ENCODE measurements at regions not wholly inside any gene's neighbourhood (a gene's known extent, or its start where the extent isn't known, plus 50 kb on each side); places are given as distances from the start of the nearest gene placed in this dataset.
"Not testable (repeated sequence)": the region's sequence is repeated elsewhere in the genome, so short reads cannot be mapped to it uniquely, and the experiment has no call there.

- Mint-ChIP-seq H3K4me3 (no peak overlapping the region), H3K27me3 (no peaks in the 10 kb centered on the region), H3K27ac (no peak overlapping the region), H3K36me3 (no peaks in the 10 kb centered on the region), H3K4me1 (no peaks in the 10 kb centered on the region), H3K9me3 (peaks cover 1 to 26% (median 6%) of the 10 kb centered on the region in 3 donors)
Observed at GRCh38 chr12:90562671-90563070, 392.3 kb downstream of the CCER1 start.

DNA sequence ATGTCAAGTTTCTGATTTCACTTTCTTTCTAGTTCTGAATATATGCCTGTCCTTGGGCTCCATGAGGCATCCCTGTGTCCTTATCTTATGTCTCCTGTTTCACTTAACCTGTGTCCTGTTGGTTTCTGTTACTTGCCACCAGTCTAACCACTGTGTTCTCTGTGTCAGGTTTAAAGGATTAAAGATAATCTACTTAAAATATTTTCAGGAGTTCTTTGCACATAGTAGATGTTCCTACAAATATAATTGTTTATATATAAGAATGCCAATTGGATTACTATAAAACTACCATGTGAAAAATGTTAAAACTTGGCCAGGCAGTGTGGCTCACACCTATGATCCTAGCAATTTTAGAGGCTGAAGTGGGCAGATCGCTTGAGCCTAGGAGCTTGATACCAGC, 406.4 kb downstream of the CCER1 start:
- Mint-ChIP-seq H3K4me1 (no peaks in the 10 kb centered on the region), H3K27me3 (no peaks in the 10 kb centered on the region), H3K4me3 (no peak overlapping the region), H3K27ac (no peak overlapping the region), H3K9me3 (no peaks in the 10 kb centered on the region), H3K36me3 (no peaks in the 10 kb centered on the region)

- no peak overlapping the region for H3K27ac Mint-ChIP-seq
- no peaks in the 10 kb centered on the region for H3K4me1 Mint-ChIP-seq
- H3K9me3 Mint-ChIP-seq = no peaks in the 10 kb centered on the region
- no peak overlapping the region for H3K4me3 Mint-ChIP-seq
- H3K27me3 Mint-ChIP-seq = no peaks in the 10 kb centered on the region
- no peaks in the 10 kb centered on the region for H3K36me3 Mint-ChIP-seq
Observed at GRCh38 chr12:90546511-90546910, 408.5 kb downstream of the CCER1 start.

DNA sequence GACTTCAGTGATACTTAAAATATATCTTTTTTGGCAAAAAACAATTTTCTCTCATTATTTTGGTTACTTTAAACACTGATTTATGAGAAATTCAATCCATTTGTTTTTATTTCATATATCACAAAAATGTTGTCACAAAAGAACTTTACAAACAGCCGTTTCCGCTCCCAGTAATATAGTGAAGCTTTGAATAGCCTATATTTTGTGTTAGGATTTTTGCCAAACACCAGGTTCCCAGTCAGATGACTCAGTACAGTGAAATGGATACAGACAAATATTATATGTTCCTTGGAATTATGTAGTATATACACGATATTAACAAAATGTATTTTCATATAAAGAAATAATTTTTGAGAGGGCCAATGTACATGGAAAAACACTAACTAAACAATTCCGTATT, 411.1 kb downstream of the CCER1 start:
- Mint-ChIP-seq H3K4me3 (no peak overlapping the region), H3K27me3 (no peaks in the 10 kb centered on the region), H3K27ac (no peak overlapping the region), H3K4me1 (no peaks in the 10 kb centered on the region), H3K9me3 (no peaks in the 10 kb centered on the region), H3K36me3 (no peaks in the 10 kb centered on the region)

DNA sequence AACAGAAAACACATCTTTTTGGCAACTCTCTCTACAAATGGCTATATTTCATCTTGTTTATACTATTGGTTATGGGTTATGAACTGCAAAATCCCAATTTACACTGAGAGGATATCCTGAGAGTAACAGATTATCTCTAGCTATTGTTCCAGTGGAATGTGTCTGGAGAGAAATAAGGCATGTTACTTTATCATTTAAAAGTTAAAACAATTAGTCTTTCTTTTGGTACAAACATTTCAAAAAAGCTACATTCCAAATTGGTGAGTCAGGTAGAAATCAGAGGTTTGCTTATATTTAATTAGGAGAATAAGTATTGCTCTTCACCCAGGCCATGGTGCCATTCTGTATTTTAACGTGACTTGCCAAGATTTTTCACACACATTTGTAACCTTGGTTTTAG, 411.6 kb downstream of the CCER1 start:
- Mint-ChIP-seq H3K36me3 (no peaks in the 10 kb centered on the region), H3K4me3 (no peak overlapping the region), H3K4me1 (no peaks in the 10 kb centered on the region), H3K27ac (no peak overlapping the region), H3K9me3 (no peaks in the 10 kb centered on the region), H3K27me3 (no peaks in the 10 kb centered on the region)

DNA sequence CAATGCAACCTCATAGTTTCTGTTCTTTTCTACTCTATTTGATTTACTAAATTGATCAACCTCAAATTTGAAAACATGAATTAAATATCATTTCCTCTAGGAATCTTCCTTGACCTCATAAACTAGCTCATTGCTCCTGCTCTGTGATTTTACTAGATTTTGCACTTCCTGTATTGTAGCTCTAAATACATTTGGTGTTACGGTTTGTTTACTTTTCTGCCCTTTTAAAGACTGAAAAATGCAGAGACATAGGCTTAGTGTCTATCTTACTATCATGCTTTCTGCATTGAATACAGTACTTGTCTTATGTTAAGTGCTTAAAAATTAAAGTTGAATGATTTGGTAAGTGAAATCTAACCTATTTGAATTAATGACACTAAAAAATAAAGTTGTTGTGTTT, 412.1 kb downstream of the CCER1 start:
- H3K4me1 Mint-ChIP-seq, H3K27ac Mint-ChIP-seq, H3K9me3 Mint-ChIP-seq, H3K27me3 Mint-ChIP-seq, H3K36me3 Mint-ChIP-seq, H3K4me3 Mint-ChIP-seq: not testable (repeated sequence)

DNA sequence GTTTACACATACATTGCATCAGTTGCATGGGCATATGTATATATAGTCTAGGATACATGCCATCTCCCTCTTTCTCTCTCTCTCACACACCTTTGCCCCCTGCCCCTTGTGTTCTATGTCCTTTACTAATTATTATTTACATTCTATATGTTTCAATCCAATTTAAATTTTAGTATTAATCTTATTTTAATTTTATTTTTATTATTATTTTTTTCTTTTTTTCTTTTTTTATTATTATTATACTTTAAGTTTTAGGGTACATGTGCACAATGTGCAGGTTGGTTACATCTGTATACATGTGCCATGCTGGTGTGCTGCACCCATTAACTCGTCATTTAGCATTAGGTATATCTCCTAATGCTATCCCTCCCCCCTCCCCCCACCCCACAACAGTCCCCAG, 421.1 kb downstream of the CCER1 start:
- not testable (repeated sequence) for H3K4me3 Mint-ChIP-seq, H3K36me3 Mint-ChIP-seq, H3K27me3 Mint-ChIP-seq, H3K9me3 Mint-ChIP-seq, H3K4me1 Mint-ChIP-seq, H3K27ac Mint-ChIP-seq

GRCh38 chr12:90520002-90520734, 434.8 kb downstream of the CCER1 start:
- H3K27ac Mint-ChIP-seq = no peak overlapping the region
- H3K4me1 Mint-ChIP-seq = peaks cover 6 to 12% (median 6%) of the 10 kb centered on the region in 3 donors
- no peak overlapping the region for H3K4me3 Mint-ChIP-seq
- no peaks in the 10 kb centered on the region for H3K36me3 Mint-ChIP-seq
- H3K9me3 Mint-ChIP-seq = peaks cover 0 to 3% (median under 1%) of the 10 kb centered on the region in 3 donors
- no peaks in the 10 kb centered on the region for H3K27me3 Mint-ChIP-seq

GRCh38 chr12:90519285-90519684, 435.7 kb downstream of the CCER1 start:
- peaks cover 0 to 3% (median 0%) of the 10 kb centered on the region in 3 donors for H3K9me3 Mint-ChIP-seq
- peaks cover 8 to 14% (median 8%) of the 10 kb centered on the region in 3 donors for H3K4me1 Mint-ChIP-seq

GRCh38 chr12:90515199-90516175, 439.5 kb downstream of the CCER1 start:
- no peaks in the 10 kb centered on the region for H3K27me3 Mint-ChIP-seq
- peaks cover 0 to 3% (median 0%) of the 10 kb centered on the region in 3 donors for H3K9me3 Mint-ChIP-seq
- H3K4me1 Mint-ChIP-seq = peaks cover 8 to 14% (median 8%) of the 10 kb centered on the region in 3 donors
- no peak overlapping the region for H3K27ac Mint-ChIP-seq
- peak overlapping the region in 1 of 4 donors; percentile 10 for H3K4me3 Mint-ChIP-seq
- no peaks in the 10 kb centered on the region for H3K36me3 Mint-ChIP-seq

More at GRCh38 chr12:90519285-90519684, 435.7 kb downstream of the CCER1 start:
- Mint-ChIP-seq H3K27ac (no peak overlapping the region), H3K4me3 (no peak overlapping the region), H3K27me3 (no peaks in the 10 kb centered on the region), H3K36me3 (no peaks in the 10 kb centered on the region)

DNA sequence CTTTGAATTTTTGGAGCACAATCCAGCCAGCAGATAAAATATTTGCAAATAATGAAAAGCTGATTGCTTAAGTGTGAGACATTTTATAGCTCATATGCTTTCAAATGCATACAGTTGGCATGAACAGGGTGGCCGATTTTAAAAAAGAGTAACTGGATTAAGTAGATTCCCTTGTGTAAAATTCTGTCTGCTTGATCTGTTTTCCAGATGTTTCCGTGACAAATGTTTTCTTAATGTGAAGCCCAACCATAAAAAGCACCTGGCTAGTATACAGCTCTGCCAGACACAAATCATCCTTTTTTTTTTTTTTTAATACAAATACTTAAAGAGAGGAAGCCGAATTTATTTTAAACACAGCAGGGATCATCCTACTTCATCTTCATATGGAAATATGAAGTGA, 440.7 kb downstream of the CCER1 start:
- Mint-ChIP-seq H3K27ac (no peak overlapping the region), H3K27me3 (no peaks in the 10 kb centered on the region), H3K4me3 (no peak overlapping the region), H3K4me1 (peaks cover 8 to 14% (median 8%) of the 10 kb centered on the region in 3 donors), H3K36me3 (no peaks in the 10 kb centered on the region), H3K9me3 (peaks cover 0 to 3% (median 0%) of the 10 kb centered on the region in 3 donors)

GRCh38 chr12:90512518-90512917, 442.5 kb downstream of the CCER1 start:
- H3K27ac Mint-ChIP-seq = no peak overlapping the region
- no peaks in the 10 kb centered on the region for H3K36me3 Mint-ChIP-seq
- H3K27me3 Mint-ChIP-seq = no peaks in the 10 kb centered on the region
- H3K4me1 Mint-ChIP-seq = peaks cover 6 to 8% (median 8%) of the 10 kb centered on the region in 3 donors
- peaks cover 0 to 3% (median 0%) of the 10 kb centered on the region in 3 donors for H3K9me3 Mint-ChIP-seq
- no peak overlapping the region for H3K4me3 Mint-ChIP-seq

- Mint-ChIP-seq H3K27ac (no peak overlapping the region), H3K4me3 (no peak overlapping the region), H3K27me3 (no peaks in the 10 kb centered on the region), H3K4me1 (peaks cover 6 to 8% (median 8%) of the 10 kb centered on the region in 3 donors), H3K36me3 (no peaks in the 10 kb centered on the region), H3K9me3 (no peaks in the 10 kb centered on the region)
Observed at GRCh38 chr12:90510948-90511347, 444.0 kb downstream of the CCER1 start.

GRCh38 chr12:90504806-90505205, 450.2 kb downstream of the CCER1 start:
- H3K36me3 Mint-ChIP-seq = no peaks in the 10 kb centered on the region
- H3K9me3 Mint-ChIP-seq = peaks cover 0 to 3% (median 0%) of the 10 kb centered on the region in 3 donors
- H3K4me1 Mint-ChIP-seq = no peaks in the 10 kb centered on the region

DNA sequence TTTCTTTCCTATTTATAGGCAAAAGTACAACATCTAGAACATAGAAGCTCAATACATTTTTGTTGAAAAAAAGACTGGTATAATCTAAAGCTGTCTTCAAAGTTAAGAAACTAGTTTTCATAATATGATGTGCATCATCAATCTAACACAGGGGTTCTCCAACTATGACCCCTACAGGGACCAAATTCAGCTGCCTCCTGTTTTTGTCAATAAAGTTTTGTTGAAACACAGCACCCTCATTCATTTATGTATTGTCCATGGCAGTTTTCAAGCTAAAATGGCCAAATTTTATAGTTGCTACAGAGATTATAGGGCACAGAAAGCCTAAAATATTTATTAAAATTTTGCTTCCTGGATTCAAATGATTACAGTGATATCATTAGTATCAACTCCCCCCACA, 452.9 kb downstream of the CCER1 start:
- Mint-ChIP-seq H3K27me3 (peaks cover 3% of the 10 kb centered on the region), H3K4me3 (no peak overlapping the region), H3K36me3 (peaks cover 2% of the 10 kb centered on the region), H3K27ac (no peak overlapping the region), H3K9me3 (peaks cover 0 to 3% (median 3%) of the 10 kb centered on the region in 3 donors), H3K4me1 (no peaks in the 10 kb centered on the region)

More at GRCh38 chr12:90504806-90505205, 450.2 kb downstream of the CCER1 start:
- Mint-ChIP-seq H3K4me3 (no peak overlapping the region), H3K27ac (no peak overlapping the region), H3K27me3 (peaks cover 3% of the 10 kb centered on the region)

Measured in IgD-negative memory B cell (primary cell).